ENCODE measurements at regions not wholly inside any gene's neighbourhood (a gene's known extent, or its start where the extent isn't known, plus 50 kb on each side); places are given as distances from the start of the nearest gene placed in this dataset.
"Not testable (repeated sequence)": the region's sequence is repeated elsewhere in the genome, so short reads cannot be mapped to it uniquely, and the experiment has no call there.

DNA sequence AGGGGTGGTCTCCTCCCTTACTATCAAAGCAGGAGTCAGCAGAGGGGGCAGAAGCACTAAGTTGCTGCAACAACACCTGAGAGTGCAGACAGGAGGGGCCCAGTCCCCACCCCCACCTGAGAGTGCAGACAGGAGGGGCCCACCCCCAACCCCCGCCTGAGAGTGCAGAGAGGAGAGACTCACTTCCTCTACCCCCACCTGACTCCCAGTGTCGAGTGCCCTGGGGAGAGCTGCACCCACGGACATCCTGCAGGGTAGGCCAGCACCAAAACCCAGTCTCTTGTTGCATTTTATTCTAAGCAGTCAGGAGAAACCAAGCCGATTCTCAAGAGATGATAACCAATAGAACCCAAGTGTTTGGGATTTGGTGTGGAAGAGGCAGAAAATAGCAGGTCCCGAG, 78.4 kb downstream of the NAPG start:
- Histone ChIP-seq H3K27me3 (no peaks in the 10 kb centered on the region), H3K27ac (no peak overlapping the region), H3K9me3 (no peaks in the 10 kb centered on the region), H3K4me3 (no peak overlapping the region), H3K36me3 (no peaks in the 10 kb centered on the region), H3K4me1 (no peaks in the 10 kb centered on the region)
- DNase-seq (no peak), ATAC-seq (no peak)
- intact Hi-C loops (cut with DNase I) = no loop called here
- TF ChIP-seq, protein P1, sequence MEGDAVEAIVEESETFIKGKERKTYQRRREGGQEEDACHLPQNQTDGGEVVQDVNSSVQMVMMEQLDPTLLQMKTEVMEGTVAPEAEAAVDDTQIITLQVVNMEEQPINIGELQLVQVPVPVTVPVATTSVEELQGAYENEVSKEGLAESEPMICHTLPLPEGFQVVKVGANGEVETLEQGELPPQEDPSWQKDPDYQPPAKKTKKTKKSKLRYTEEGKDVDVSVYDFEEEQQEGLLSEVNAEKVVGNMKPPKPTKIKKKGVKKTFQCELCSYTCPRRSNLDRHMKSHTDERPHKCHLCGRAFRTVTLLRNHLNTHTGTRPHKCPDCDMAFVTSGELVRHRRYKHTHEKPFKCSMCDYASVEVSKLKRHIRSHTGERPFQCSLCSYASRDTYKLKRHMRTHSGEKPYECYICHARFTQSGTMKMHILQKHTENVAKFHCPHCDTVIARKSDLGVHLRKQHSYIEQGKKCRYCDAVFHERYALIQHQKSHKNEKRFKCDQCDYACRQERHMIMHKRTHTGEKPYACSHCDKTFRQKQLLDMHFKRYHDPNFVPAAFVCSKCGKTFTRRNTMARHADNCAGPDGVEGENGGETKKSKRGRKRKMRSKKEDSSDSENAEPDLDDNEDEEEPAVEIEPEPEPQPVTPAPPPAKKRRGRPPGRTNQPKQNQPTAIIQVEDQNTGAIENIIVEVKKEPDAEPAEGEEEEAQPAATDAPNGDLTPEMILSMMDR (IDR thresholded peaks at IDR 0.05) = no peak

DNA sequence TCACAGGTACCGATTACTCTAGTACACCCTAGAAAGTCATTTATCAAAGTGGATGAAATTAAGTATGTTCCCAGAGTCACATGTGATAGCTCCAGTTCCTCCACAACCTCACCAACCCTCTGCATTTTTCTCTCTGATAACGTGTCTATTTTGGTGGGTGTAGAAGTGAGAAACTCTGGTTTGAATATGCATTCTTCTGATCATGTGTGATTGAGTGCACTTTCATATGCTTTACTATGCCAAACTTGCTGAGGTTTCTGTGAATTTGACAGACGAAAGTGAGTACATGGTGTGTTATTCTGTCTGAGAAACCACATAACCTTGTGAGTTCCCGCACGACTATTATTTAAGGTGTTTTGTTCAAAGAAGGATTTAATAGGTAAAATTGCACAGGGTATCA, 81.1 kb downstream of the NAPG start:
- intact Hi-C loops (cut with DNase I); H3K4me3 ChIP-seq; H3K36me3 ChIP-seq; ATAC-seq; DNase-seq; H3K27ac ChIP-seq; H3K27me3 ChIP-seq; H3K9me3 ChIP-seq; H3K4me1 ChIP-seq: not testable (repeated sequence)

DNA sequence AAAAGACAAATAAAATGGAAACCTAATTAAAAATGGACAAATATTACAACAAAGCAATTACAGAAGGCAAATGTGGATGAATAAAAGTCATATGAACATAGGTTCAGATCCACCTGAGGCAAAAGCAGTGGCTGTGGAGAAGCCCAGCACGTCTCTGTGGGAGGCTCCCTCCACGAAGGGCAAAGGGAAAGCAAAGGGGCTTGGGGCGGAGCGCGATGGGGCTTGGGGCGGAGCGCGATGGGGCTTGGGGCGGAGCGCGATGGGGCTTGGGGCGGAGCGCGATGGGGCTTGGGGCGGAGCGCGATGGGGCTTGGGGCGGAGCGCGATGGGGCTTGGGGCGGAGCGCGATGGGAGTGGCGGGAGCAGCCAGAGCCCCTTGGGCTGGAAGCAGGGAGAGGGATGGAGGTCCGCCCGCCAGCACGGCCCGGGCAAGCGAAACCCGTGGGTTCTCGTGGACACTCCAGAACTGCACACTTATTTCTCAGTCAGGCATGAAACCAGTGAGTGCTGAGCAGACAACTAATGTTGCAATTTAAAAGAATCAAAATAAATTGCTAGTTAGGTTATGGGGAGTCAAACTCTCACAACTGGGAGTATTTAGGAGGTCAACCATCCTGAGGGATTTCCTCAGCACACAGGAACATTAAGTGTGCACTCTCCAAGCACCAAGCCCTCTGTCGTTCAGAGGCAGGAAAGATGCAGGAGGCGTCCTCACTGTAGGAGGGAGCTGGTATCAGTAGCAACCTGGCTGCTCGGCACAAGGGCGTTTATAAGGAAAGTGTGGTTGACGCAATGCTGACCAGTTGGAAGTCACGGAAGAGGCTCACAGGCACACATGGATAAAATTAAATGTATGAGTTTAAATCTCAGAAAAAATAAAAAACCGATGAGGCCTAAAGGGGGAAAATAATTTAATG, 81.8 kb downstream of the NAPG start:
- H3K36me3 ChIP-seq; H3K4me1 ChIP-seq; H3K9me3 ChIP-seq; H3K4me3 ChIP-seq; H3K27ac ChIP-seq; intact Hi-C loops (cut with DNase I); H3K27me3 ChIP-seq; DNase-seq: not testable (repeated sequence)
- peak; percentile 25 for ATAC-seq

DNA sequence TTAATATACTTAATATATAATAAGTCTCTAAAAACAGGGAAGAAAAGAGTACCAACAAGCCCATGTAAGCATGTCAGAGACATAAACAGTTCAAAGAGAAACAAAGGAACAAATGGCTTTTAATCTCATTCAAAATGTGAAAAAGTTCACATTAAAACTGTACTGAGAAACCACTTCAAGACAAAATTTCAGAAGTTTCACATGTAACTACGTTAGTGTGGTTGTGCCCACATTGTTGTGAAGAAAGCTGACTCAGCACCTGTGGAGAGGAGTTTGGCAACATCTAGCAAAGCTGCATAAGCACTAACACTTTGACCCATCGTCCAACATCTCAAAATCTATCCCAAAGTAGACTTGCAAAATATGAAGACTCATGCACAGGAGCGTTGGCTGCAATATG, 82.6 kb downstream of the NAPG start:
- H3K9me3 ChIP-seq; intact Hi-C loops (cut with DNase I); H3K4me3 ChIP-seq; ATAC-seq; H3K27me3 ChIP-seq; H3K4me1 ChIP-seq; H3K27ac ChIP-seq; H3K36me3 ChIP-seq; DNase-seq: not testable (repeated sequence)

DNA sequence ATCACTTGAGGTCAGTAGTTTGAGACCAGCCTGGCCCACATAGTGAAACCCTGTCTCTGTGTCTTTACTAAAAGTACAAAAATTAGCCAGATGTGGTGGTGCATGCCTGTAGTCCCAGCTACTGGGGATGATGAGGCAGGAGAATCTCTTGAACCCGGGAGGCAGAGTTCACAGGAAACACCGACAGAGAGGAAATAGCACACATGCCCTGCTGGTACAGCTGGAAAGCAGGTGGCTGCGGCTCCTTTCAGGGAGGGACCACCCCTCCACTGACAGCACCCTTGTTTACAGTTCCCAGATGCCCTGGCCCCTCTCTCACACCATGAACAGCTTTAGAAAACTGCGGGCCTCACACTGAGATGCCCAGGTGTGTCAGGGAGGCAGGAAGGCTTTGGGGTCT, 83.2 kb downstream of the NAPG start:
- H3K27me3 ChIP-seq; ATAC-seq; H3K4me3 ChIP-seq; H3K36me3 ChIP-seq; DNase-seq; H3K9me3 ChIP-seq; H3K4me1 ChIP-seq; H3K27ac ChIP-seq; intact Hi-C loops (cut with DNase I): not testable (repeated sequence)

DNA sequence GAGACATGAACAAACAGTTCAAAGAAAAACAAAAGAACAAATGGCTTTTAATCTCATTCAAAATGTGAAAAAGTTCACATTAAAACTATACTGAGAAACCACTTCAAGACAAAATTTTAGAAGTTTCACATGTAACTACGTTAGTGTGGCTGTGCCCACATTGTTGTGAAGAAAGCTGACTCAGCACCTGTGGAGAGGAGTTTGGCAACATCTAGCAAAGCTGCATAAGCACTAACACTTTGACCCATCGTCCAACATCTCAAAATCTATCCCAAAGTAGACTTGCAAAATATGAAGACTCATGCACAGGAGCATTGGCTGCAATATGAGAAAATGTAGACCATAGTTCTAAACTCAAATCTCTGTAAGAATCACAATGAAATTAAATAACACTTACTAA, 87.4 kb downstream of the NAPG start:
- H3K27ac ChIP-seq; intact Hi-C loops (cut with DNase I): not testable (repeated sequence)

DNA sequence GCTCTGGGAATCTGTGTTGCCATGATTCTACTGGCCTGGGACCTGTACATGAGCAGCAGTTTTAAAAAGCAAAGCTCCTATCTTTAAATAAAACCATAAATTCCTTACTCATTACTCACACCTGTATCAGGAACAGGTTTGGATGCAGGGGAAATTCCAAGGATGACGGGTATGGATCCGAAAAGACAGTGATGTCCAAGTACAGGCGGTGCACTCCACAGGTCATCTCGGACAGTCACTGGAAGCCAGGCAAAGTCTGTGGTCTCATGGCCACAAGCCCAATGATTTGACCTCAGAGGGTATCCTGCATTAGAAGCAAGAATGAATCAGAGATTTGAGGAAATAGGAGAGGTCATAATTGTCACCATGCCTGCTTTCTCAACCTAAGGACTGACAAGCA, 90.9 kb downstream of the NAPG start:
- intact Hi-C loops (cut with DNase I); H3K27ac ChIP-seq; H3K4me3 ChIP-seq; H3K9me3 ChIP-seq; DNase-seq; ATAC-seq; H3K27me3 ChIP-seq; H3K36me3 ChIP-seq; H3K4me1 ChIP-seq: not testable (repeated sequence)

More for the DNA sequence above, 87.4 kb downstream of the NAPG start:
- not testable (repeated sequence) for H3K4me3 ChIP-seq, H3K4me1 ChIP-seq, ATAC-seq, H3K36me3 ChIP-seq, H3K9me3 ChIP-seq, H3K27me3 ChIP-seq, DNase-seq

DNA sequence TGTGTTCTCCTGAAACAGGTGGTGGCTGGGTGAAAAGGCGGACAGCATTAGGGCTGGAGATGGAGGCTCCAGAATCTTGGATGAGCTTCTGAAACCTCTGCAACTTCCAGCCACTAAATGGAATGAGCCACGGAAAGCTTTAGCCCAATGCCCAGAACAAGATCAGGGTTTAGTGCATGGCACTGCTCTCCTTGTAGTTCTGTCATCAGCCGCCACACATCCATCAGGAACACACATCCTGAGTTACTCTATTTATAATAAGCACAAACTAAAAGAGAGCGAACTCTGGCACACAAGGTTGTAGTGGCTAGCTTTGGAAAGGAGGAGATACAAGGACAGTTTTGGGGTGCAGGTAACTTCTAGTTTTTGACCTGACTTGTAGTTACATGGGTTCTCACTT, 93.0 kb downstream of the NAPG start:
- ATAC-seq; H3K27ac ChIP-seq; H3K9me3 ChIP-seq; H3K4me3 ChIP-seq; intact Hi-C loops (cut with DNase I); H3K36me3 ChIP-seq; DNase-seq; H3K4me1 ChIP-seq; H3K27me3 ChIP-seq: not testable (repeated sequence)

DNA sequence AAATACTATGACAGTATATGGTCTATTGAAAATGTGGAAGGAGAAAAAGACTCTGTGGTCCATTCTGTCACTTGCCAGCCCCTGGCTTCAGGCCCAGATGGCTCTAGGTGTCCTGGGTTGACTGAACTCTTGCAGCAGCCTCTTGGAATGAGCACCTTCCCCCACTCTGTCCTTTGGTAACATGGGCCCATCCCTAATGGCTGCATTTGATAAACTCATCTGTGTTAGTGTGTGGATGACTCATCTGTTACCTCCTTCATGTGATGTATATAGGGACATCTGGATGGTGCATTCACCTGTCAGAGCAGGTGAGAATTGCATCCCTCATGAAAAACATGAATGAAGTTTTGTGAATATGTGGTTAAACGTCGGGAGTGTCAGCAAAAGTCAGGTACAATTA, 93.5 kb downstream of the NAPG start:
- H3K36me3 ChIP-seq; DNase-seq; intact Hi-C loops (cut with DNase I); ATAC-seq; H3K4me3 ChIP-seq; H3K9me3 ChIP-seq; H3K27ac ChIP-seq; H3K4me1 ChIP-seq; H3K27me3 ChIP-seq: not testable (repeated sequence)

DNA sequence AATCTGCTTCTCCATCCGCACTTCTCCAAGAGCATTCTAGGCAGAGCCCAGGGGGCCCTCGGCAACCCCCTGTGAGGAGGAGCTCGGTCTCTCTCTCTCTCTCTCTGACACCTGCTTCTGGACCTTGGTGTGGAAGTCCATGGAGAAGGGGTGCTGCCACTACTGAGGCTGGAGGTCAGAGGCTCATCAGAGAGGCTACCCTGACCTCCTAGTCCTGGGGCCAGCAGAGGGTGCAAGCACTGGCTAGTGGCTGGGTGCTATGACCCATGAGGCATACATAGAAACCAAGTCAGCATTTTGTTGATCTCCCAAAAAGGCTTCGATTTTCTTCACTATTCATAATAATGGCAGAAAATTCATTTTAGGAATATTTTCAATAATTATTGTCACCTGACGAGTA, 94.0 kb downstream of the NAPG start:
- H3K9me3 ChIP-seq; ATAC-seq; H3K27ac ChIP-seq; DNase-seq; H3K36me3 ChIP-seq; H3K27me3 ChIP-seq; intact Hi-C loops (cut with DNase I); H3K4me3 ChIP-seq; H3K4me1 ChIP-seq: not testable (repeated sequence)

Data from upper lobe of right lung (tissue), 1 donor.